ENCODE measurements at regions not wholly inside any gene's neighbourhood (a gene's known extent, or its start where the extent isn't known, plus 50 kb on each side); places are given as distances from the start of the nearest gene placed in this dataset.

- no peak overlapping the region for H3K9ac ChIP-seq (ENCODE audit: low read length)
- no peak overlapping the region for H3K4me3 Mint-ChIP-seq (ENCODE audit: unreplicated experiment)
- no peaks in the 10 kb centered on the region for H3K4me1 Mint-ChIP-seq (ENCODE audit: low read depth, unreplicated experiment)
- DNase-seq (ENCODE audit: low read depth) (no peak), FAIRE-seq (no peak)
- no peak overlapping the region for H3K27ac ChIP-seq (ENCODE audit: low read depth, low read length)
- H4K20me1 ChIP-seq (ENCODE audit: insufficient read depth, low read length) = no peaks in the 10 kb centered on the region
- H3K27ac Mint-ChIP-seq (ENCODE audit: unreplicated experiment) = no peak overlapping the region
- no peak overlapping the region for H2AFZ ChIP-seq (ENCODE audit: low read depth, low read length)
- no peaks in the 10 kb centered on the region for H3K79me2 ChIP-seq (ENCODE audit: insufficient read depth, low read length)
- H3K9me3 ChIP-seq (ENCODE audit: insufficient read depth, low read depth, low read length) = no peaks in the 10 kb centered on the region
- TF ChIP-seq EZH2 (IDR thresholded peaks at IDR 0.05; ENCODE audit: insufficient read depth, low read length) = no peak
- TF ChIP-seq CTCF (IDR thresholded peaks at IDR 0.05; ENCODE audit: insufficient read depth, low read depth, low read length) = no peak
- H3K4me2 ChIP-seq (ENCODE audit: low read length) = no peak overlapping the region
- H3K9me3 Mint-ChIP-seq (ENCODE audit: unreplicated experiment) = peaks cover 4% of the 10 kb centered on the region
- no peaks in the 10 kb centered on the region for H3K4me1 ChIP-seq (ENCODE audit: insufficient read depth, low read length)
- no peak overlapping the region for H3K4me3 ChIP-seq (ENCODE audit: insufficient read depth, low read depth, low read length)
- H3K27me3 Mint-ChIP-seq (ENCODE audit: low read depth, unreplicated experiment) = peaks cover 4% of the 10 kb centered on the region
- H3K36me3 Mint-ChIP-seq (ENCODE audit: low read depth, unreplicated experiment) = no peaks in the 10 kb centered on the region
- no peaks in the 10 kb centered on the region for H3K36me3 ChIP-seq (ENCODE audit: insufficient read depth, low read length)
- H3K27me3 ChIP-seq (ENCODE audit: insufficient read depth, low read length) = no peaks in the 10 kb centered on the region
Observed at GRCh38 chr20:20969701-20970280, 136.4 kb downstream of the LINC00237 start.

GRCh38 chr20:20967564-20968184 is 138.5 kb downstream of the LINC00237 start:
- H3K4me3 Mint-ChIP-seq (ENCODE audit: unreplicated experiment) = no peak overlapping the region
- no peak for FAIRE-seq
- H3K4me1 Mint-ChIP-seq (ENCODE audit: low read depth, unreplicated experiment) = no peaks in the 10 kb centered on the region
- no peaks in the 10 kb centered on the region for H3K36me3 Mint-ChIP-seq (ENCODE audit: low read depth, unreplicated experiment)
- Histone ChIP-seq H3K27me3 (ENCODE audit: insufficient read depth, low read length) (no peaks in the 10 kb centered on the region), H3K27ac (ENCODE audit: low read depth, low read length) (no peak overlapping the region), H3K4me3 (ENCODE audit: insufficient read depth, low read depth, low read length) (no peak overlapping the region), H3K9ac (ENCODE audit: low read length) (no peak overlapping the region), H4K20me1 (ENCODE audit: insufficient read depth, low read length) (no peaks in the 10 kb centered on the region), H3K4me2 (ENCODE audit: low read length) (no peak overlapping the region), H2AFZ (ENCODE audit: low read depth, low read length) (no peak overlapping the region), H3K4me1 (ENCODE audit: insufficient read depth, low read length) (no peaks in the 10 kb centered on the region), H3K36me3 (ENCODE audit: insufficient read depth, low read length) (no peaks in the 10 kb centered on the region), H3K9me3 (ENCODE audit: insufficient read depth, low read depth, low read length) (peaks cover 7% of the 10 kb centered on the region), H3K79me2 (ENCODE audit: insufficient read depth, low read length) (no peaks in the 10 kb centered on the region)
- TF ChIP-seq CTCF (IDR thresholded peaks at IDR 0.05; ENCODE audit: insufficient read depth, low read depth, low read length) (no peak), EZH2 (IDR thresholded peaks at IDR 0.05; ENCODE audit: insufficient read depth, low read length) (no peak)
- H3K9me3 Mint-ChIP-seq (ENCODE audit: unreplicated experiment) = no peaks in the 10 kb centered on the region
- peaks cover 7% of the 10 kb centered on the region for H3K27me3 Mint-ChIP-seq (ENCODE audit: low read depth, unreplicated experiment)
- no peak for DNase-seq (ENCODE audit: low read depth)
- H3K27ac Mint-ChIP-seq (ENCODE audit: unreplicated experiment) = no peak overlapping the region

- Mint-ChIP-seq H3K27me3 (ENCODE audit: low read depth, unreplicated experiment) (peaks cover 9% of the 10 kb centered on the region), H3K4me3 (ENCODE audit: unreplicated experiment) (no peak overlapping the region), H3K9me3 (ENCODE audit: unreplicated experiment) (no peaks in the 10 kb centered on the region), H3K27ac (ENCODE audit: unreplicated experiment) (no peak overlapping the region), H3K36me3 (ENCODE audit: low read depth, unreplicated experiment) (no peaks in the 10 kb centered on the region), H3K4me1 (ENCODE audit: low read depth, unreplicated experiment) (no peaks in the 10 kb centered on the region)
- Histone ChIP-seq H3K4me1 (ENCODE audit: insufficient read depth, low read length) (no peaks in the 10 kb centered on the region), H3K9me3 (ENCODE audit: insufficient read depth, low read depth, low read length) (peaks cover 7% of the 10 kb centered on the region), H3K27ac (ENCODE audit: low read depth, low read length) (no peak overlapping the region), H3K27me3 (ENCODE audit: insufficient read depth, low read length) (no peaks in the 10 kb centered on the region), H3K4me3 (ENCODE audit: insufficient read depth, low read depth, low read length) (no peak overlapping the region), H3K79me2 (ENCODE audit: insufficient read depth, low read length) (no peaks in the 10 kb centered on the region), H4K20me1 (ENCODE audit: insufficient read depth, low read length) (no peaks in the 10 kb centered on the region), H3K4me2 (ENCODE audit: low read length) (no peak overlapping the region), H3K36me3 (ENCODE audit: insufficient read depth, low read length) (no peaks in the 10 kb centered on the region), H3K9ac (ENCODE audit: low read length) (no peak overlapping the region), H2AFZ (ENCODE audit: low read depth, low read length) (no peak overlapping the region)
- DNase-seq (ENCODE audit: low read depth) (no peak), FAIRE-seq (no peak)
- TF ChIP-seq EZH2 (IDR thresholded peaks at IDR 0.05; ENCODE audit: insufficient read depth, low read length) (no peak), CTCF (IDR thresholded peaks at IDR 0.05; ENCODE audit: insufficient read depth, low read depth, low read length) (no peak)
Observed at GRCh38 chr20:20966171-20966570, 140.0 kb downstream of the LINC00237 start.
